Left lobe of liver (tissue), 2 donors: ENCODE measurements at regions not wholly inside any gene's neighbourhood (a gene's known extent, or its start where the extent isn't known, plus 50 kb on each side); places are given as distances from the start of the nearest gene placed in this dataset.

Experiments used
- ATAC-seq: fragments of 200-7000 bp; cut with Tn5 transposase; one replicate; pipeline ENCODE4 v1.9.1; 2020; ENCODE audit warnings: mild to moderate bottlenecking, moderate library complexity
- DNase-seq: peaks from one replicate; pipeline ENCODE4 v3.0.0-alpha.2; 2020; ENCODE audit warnings: low spot score
- donor health status: DM: no; HTN: no; CAD: no; lungs with moderate emphysema.
- donor health status: DM: no; HTN: yes; CAD: no.

DNA sequence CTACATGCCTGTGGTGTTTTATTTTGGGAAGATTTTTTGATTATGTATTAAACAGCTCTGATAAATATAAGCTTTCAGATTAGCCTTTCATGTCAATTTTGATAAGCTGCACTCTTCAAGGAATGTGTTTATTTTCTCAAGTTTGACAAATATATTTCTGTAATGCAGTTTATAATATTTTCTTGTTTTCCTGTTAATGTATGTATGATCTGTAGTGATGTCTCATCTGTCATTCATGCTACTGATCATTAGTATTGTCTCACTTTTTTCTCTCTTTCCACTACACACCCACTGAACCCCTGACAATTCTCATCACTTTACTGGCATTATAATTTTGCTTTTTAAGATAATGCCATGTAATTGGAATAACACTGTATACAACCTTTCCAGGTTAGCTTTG is 100.9 kb downstream of the TMEM18 start:
- no peak for DNase-seq
- no peak for ATAC-seq

DNA sequence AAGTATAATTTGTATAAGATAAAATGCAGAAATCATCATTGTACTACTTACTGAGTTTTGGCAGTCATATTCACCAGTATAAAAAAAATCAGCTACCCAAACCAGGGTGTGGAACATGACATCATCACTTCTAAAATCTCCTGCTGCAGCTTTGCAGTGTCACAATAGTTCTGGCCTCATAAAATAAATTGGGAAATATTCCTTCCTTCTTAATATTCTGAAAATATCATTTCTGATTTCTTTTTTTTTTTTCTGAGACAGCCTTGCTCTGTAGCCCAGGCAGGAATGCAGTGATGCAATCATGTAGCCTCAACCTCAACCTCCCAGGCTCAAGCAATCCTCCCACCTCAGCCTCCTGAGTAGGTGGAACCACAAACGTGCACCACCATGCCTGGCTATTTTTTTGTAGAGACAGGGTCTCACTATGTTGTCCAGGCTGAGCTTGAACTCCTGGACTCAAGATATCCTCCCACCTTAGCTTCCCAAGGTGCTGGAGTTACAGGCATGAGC is 101.4 kb downstream of the TMEM18 start:
- ATAC-seq = no peak
- DNase-seq = peak; percentile 14

DNA sequence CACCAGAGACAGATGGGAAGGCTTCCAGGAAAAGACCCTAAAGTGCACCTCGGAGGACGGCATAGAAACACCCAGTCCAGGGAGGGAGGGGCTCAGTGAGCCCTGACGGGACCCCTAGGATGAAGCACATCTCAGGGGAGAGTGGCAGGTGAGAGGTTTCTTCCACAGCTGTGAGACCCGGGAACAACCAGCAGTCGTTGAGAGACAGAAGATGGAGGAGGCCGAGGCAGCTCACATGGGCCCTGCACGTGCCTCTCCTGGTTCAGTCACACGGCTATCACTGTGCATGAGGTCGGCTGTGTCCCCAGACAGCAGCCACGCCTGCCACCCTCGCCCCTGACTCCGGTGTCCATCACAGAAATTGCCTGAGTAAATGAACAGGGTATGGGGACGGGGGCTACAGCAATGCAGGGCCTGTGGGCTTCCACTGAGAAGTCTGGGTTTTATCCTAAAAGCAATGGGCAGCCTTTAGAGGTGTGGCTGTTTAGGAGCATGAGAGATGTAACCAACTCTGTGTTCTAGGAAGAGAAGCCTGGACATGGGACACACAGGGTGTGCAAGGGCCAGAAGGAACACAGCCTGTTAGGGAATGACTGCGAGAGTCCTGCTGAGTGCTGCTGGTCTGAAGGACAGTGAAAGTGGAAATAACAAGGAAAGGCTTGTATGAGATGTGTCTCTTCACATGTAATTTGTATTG is 102.0 kb downstream of the TMEM18 start:
- ATAC-seq (no peak), DNase-seq (peak; percentile 27)

DNA sequence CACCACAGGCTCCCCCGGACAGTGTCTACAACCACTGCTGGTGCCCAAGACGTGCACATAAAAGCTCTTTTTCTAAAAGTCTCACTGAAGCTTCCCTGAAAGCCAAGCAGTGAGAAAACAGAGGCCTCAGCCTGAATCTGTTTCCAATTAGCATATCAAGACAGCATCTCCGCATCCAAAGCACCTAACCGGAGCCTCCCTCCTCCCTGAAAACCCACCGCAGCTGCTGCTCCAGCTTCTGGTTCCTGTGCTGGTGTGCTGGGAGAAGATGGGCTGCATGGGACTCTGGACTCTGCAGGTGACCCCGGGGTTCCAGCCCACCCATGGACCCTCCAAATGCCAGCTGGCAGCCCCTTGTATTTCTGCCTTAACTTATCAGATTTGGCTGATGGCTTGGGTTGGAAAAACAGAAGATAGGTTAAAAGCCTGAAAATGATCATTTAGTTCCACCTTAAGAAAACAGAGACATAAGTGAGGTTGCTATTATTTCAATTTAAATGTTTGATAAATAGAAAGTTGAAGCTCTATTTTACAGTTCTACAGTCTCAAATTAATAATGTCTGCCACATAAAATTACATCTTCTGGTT is 103.3 kb downstream of the TMEM18 start:
- no peak for ATAC-seq

DNA sequence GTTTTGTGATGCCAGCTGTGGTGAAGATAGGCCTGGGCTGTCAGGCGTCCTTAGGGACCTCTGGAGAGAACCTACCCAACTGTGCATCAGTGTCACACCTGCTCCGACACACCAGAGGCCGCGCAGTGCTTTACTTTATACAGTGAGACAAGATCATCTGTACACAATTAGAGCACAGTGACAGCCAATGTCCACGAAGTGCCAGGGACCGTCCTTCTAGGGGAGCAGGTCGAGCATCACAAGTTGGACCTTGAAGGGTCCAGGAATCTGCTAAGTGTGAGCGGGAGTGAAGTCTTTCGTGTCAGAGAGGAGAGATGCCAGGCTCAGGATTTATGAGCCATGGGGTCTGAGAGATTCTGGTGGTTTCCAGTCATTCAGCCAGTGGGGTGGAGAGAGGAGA is 104.2 kb downstream of the TMEM18 start:
- no peak for DNase-seq
- no peak for ATAC-seq

More for the DNA sequence above, 103.3 kb downstream of the TMEM18 start:
- peak; percentile 22 for DNase-seq

DNA sequence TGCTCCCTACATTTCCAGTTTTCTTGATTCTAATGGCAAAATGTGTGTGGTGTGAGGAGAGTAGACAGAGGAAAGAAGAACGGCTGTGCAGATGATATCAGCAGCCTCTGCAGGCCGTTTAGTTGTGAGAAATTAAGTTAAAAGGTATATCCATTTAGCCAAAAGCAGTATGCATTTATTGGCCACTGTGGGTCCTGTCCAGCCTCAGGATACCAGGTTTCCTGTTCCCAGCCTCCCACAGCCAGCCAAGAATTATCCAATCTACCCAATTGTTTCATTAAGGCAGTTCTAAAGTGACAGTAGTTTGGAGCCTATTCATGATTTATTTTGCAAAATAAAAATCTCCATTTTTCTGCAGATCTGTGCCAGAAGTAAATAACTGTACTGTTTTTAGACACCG is 107.5 kb downstream of the TMEM18 start:
- ATAC-seq = no peak
- no peak for DNase-seq

DNA sequence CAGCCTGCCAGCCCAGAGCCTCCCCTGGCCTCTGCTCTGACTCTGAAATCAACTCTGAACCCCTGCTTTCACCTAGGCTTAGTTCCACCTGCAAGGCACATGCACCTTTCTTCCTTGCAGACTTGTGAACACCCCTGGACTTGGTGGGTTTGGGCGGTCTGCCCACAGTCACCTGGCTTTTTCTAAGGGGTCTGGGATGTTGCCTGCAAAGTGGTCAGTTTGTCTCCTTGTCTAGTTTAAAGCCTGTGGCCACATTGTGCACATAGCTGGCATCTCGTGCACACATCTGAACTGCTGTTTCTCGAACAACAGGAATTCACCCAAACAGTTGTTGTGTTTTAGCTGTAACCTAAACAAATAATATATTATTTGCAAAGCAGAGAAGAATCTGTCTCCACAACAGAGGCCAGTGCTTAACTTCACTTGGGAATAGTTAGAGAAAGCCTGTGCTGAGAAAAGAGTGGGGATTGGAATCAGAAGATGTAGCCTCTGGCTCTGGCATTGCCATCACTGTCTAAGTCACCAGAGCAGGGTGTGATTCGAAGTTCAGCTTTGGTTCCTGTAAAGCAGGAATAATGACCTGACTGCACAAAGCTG is 108.5 kb downstream of the TMEM18 start:
- ATAC-seq (no peak), DNase-seq (no peak)

DNA sequence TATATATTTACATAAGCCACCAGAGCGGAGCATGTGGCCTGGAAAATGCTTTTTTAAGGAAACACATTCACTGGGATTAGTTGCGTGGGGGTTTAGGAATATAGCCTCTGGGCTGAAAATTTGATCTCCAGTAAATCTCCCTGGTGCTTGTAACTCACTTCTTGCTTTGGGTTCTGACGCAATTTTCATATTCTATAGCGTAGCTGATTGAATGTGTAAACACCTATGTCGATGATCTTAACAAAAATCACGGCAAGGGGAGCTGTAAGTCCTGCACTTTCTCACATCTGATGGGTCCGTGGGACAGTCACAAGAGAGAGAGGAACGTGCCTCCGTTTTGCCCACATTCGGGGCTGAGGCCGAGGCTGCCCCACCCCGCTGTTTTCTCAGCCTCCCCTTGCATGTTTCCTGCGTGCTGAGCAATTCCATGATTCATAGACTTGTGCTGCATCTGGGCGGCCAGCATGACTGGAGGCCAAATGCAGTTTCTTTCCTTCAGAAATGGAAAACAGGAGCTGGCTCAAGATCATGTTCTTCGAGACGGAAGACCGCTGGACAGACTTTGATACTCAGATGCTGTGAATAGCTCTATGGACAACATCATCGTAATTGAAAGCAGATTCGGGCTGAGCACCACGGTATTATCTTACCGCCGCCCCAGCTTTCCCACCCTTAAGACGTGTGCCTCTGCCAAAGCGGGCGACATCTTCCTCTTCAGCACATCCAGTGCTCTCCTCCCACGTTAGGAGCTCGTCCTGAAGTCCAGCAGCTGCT is 109.2 kb downstream of the TMEM18 start:
- no peak for ATAC-seq
- DNase-seq = no peak

DNA sequence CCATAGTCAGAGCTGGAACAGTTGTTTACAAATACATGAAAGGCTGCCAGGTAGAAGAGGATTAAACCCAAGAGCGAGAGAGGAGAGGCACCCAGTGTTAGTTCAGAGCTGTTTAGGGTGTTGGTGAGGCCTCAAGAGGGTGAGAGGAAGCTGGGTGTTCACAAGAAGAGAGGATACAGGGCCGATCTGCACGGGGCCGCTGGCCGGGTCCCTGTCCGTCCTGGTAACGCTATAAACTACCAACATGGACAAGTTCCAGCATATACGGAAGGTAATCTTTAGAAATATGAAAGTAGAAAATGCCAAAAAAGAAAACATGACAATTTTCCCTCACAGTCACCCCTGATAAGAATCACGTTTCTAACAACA is 109.7 kb downstream of the TMEM18 start:
- DNase-seq (no peak), ATAC-seq (no peak)

DNA sequence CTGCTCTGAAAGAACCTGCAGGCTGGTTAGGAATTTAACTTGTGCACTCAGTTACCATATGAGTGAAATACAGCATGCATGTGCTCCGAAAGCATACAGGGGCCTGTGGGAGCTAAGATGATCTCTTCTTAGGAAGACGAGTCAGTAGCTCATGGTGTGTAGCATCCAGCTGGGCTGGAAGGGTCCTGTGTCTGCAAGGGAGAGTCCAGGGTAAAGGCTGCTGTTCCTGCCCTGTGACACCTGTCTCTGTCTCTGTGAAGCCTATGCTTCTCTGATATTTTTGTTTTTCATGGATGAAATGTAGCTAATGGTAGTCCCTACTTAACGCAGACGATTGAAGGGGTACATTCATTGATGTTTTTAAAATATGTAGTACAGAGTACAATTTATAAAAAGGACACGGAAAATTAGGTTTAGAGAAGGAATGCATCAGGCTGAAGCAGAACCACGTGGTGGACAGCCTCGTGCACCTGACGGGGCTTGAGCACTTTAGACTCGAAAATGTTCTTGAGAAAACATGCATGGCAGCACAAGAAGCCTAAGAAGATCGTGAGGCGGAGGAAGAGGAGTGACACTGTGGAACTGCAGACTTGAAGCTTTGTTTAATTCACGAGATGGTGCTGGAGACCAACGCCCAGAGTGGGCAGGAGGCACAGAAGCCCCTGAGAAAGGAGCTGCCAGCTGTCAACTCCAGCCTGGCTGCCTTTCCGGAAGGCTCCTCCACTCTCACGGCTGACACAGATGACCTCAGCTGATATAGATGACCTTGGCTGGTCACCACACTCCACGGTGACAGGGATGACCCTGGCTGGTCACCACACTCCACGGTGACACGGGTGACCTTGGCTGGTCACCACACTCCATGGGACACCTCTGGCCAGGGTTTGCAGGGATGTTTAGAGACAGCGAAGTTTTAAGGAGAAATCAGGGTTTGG is 110.6 kb downstream of the TMEM18 start:
- no peak for DNase-seq

DNA sequence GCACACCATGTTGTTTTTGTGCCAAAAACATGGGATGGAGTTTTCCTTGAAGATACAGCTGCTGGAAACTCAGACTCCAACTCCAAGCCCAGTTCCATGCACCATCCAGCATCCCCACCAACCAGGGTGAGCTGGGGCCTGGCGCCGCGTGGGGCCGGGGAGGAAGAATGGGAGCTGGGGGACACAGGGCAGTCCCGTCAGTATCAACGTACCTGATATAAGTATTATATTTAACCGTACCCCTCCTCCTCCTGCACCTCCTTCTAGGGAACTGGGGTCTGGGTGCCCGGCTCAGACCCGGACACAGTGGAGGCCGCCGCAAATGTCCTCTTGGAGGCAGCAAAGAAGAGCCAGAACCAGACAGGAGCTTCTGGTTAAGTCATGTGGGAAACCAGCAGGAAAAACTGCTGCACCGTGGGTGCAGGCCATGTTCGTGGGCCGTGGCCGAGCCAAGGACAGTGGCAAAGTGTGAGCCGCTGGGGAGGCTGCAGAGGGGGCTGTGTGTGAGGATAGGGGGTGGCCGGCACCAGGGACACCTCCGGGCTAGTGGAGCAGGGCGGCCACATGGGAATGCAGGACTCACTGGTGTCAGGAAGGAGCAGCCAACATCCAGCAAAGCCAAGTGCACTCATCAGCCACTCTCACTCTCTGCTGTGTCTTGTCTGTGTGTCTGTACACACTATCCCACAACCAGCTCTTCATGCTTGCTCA is 112.6 kb downstream of the TMEM18 start:
- no peak for DNase-seq

More for the DNA sequence above, 110.6 kb downstream of the TMEM18 start:
- no peak for ATAC-seq

DNA sequence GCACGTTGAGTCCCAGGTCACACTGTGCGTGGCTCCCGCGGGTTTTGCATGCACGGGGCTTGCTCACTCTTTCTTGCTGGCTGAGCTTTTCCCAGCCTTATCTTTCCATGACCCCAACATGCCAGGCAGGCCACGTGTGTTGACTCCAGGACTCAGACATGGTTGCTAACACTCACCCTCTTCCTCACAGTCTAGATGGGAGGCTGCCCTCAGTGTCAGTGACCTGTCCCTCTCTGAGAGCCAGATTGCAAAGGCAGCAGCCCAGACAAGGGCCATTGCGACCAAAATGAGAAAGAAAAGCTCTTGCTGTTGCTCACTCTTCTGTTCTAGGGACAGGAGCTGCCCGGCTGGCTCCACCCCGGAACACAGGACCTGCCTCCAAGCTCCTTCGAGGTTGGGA is 113.7 kb downstream of the TMEM18 start:
- ATAC-seq = no peak
- DNase-seq = no peak

More for the DNA sequence above, 112.6 kb downstream of the TMEM18 start:
- no peak for ATAC-seq

DNA sequence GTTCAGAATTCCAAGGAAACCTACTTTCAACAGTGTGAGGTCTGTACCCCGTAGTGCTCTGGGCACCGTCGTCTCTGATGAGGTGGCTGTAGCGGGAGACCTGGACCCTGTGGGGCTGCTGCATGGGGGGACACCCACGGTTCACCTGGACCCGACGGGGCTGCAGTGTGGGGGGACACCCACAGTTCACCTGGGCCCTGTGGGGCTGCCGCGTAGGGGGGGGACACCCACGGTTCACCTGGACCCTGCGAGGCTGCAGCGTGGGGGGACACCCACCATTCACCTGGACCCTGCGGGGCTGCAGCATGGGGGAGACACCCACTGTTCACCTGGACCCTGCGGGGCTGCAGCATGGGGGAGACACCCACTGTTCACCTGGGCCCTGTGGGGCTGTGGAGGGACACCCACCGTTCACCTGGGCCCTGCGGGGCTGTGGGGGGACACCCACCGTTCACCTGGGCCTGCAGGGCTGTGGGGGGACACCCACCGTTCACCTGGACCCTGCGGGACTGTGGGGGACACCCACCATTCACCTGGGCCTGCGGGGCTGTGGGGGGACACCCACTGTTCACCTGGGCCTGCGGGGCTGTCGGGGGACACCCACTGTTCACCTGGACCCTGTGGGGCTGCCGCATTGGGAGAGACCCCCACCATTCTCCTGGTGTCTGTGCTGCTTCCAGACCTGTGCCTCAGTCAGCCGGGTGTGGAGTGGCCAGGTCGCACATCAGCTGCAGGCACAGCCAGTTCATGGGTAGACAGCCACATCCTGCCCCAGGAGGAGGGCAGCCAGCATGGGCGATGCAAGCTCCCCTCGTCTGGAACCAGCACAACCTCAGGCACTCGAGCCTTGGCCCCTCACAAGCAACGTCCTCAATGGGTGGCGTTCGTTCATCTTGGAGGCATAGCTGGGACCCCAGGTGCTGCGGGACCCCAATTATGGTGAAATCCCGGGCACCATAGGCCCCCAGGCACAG is 114.5 kb downstream of the TMEM18 start:
- DNase-seq = no peak

DNA sequence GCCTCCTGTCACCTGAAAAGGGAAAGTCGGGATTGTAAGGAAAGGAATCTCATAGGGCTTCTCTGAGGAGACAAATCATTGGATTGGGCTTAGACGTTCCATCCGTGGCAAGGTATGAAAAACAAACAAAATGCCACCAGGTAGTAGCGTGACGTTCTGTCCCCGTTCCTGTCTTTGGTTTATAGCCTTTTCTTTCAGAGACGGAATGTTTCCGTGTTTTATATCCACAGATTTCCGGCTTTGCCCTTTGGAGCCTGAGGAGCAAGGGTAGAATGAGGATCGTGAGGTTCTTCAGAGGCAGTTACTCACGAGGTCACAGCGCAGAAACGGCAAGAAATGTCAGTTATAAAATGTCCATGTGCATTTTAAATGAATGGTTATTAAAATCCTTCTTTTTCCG is 118.3 kb downstream of the TMEM18 start:
- ATAC-seq (no peak), DNase-seq (no peak)

More for the DNA sequence above, 114.5 kb downstream of the TMEM18 start:
- ATAC-seq = no peak

DNA sequence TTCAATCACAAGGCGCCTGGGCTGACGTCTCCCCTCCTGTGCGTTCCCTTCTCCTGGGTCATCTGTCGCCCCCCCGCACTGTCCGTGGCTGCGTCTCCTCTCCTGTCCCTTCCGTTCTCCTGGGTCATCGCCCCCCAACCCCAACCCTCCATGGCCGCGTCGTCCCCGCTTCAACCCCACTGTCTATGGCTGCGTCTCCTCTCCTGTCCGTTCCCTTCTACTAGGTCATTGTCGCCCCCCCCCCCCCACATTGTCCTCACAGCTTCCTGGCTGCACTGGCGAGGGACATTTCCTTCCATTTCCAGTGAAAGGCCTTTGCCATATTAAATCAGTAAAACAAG is 118.9 kb downstream of the TMEM18 start:
- ATAC-seq = no peak
- no peak for DNase-seq

DNA sequence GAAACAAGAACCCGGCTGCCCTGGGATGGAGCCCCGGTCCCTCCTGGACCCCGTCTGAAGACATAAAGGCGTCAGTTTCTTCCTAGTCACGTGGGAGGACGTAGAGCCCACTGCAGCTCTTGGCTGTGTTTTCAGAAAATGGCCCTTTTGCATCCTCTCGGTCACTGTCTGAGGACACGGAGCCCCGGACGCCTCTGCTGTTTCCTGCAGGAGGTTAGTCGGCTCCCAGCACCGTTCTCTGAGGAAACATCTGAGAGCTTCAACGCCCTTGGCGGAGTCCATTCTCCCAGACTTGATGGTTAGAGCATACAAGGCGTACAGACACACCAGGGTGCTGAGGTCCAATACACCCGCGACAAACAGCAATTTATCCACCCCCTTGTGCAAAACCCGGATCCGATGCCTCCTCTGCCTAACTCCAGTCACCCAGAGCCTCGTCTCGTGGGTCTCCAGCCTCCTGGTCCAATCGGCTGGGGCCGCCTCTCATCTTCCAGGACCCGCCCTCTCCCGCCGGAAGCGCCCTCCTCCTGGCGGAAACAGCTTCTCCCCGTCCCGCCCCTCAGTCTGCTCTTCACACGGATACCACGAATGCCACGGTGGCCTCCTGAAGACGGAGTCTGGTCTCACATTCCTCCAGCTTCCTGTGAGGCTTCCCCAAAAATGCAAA is 119.4 kb downstream of the TMEM18 start:
- ATAC-seq (no peak), DNase-seq (no peak)

DNA sequence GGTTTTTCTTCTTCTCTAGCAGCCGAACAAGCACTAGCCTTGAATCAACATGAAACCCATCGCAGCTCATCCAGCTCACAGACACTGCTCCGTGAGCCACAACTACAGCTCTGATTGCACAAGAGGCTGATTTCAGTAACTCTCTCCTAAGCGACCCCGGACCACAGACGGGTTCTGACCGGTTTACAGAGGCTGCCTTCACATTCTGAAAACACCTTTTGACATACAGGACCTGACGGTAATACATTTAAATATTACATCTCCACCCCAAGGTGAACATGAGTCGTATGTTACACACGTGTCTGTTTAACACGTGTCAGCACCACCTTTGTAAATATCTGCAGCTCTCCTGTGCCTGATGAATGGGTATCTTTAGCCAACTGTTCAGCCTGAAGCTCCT is 120.7 kb downstream of the TMEM18 start:
- ATAC-seq = no peak

More for the DNA sequence above, 120.7 kb downstream of the TMEM18 start:
- no peak for DNase-seq
